GM21717 (cell line): ENCODE measurements at regions not wholly inside any gene's neighbourhood (a gene's known extent, or its start where the extent isn't known, plus 50 kb on each side); places are given as distances from the start of the nearest gene placed in this dataset.
"Not testable (repeated sequence)": the region's sequence is repeated elsewhere in the genome, so short reads cannot be mapped to it uniquely, and the experiment has no call there.

Experiments
- ATAC-seq: cut with Tn5 transposase; IDR thresholded peaks from one replicate; pipeline ENCODE4 v1.9.1; 2021; ENCODE audit warnings: mild to moderate bottlenecking, moderate library complexity; ENCODE audit not compliant: unreplicated experiment

DNA sequence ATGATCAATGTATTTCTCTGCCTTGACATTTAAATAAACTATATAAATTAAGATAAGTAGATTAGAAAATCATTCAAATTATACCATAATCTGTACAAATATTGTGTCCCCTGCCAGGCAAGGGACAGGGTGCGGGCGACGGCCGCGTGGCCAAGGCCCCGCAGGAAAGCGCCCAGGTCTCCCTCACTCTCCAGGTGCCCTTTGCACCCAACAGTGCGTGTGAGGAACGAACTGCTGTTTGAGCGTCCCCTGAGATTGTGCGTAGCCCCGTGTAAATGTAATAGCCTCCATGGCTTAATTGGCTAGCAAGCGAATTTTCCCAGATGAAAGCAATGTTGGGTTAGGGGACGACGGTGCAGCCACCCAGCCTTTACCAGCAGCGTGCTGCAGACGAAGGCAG lies 161.4 kb downstream of the SYT15 start:
- ATAC-seq, result not testable (repeated sequence)

DNA sequence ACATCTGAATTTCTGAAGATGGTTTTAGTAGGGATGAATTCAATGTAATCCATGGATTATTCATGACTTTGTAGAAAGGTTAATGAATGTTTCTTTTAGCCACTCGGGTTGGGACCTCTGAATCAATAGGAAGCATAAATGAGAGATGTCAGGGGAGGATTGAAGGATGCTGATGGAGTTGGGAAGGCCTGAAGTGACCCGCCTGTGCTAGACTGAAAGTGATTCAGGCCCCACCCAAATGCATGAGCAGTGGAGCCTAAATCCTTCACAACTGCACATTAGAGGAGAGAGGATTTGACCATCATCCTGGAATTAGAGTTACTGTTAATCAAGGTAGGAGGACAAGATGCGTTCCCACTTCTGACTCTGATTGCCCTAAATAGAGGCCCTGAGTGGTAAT lies 162.2 kb upstream of the PTPN20 start:
- not testable (repeated sequence) for ATAC-seq

- ATAC-seq, result peak; percentile 69
Measured at GRCh38 chr10:46749470-46749869, 161.8 kb upstream of the PTPN20 start.

GRCh38 chr10:46753763-46754162 lies 157.5 kb upstream of the PTPN20 start:
- not testable (repeated sequence) for ATAC-seq

DNA sequence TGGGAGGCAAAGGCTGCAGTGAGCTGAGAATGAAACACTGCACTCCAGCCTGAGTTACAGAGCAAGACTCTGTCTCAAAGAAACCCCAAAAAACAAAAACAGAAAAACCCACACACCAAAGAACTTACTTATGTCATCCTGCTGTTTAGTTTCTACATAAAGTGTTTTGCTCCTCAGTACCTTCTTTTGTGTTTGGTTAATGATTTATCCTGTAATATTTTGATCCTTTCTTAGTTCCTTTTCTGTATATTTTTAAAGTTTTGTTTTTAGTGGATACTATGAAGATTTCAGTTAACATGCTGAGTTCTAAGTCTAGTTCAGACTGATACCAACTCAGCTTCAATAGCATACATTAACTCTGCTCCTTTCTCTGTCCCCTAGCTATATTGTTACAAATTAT lies 149.8 kb upstream of the PTPN20 start:
- ATAC-seq, result peak; percentile 56

GRCh38 chr10:46768515-46769291 lies 142.5 kb upstream of the PTPN20 start:
- ATAC-seq, result not testable (repeated sequence)

DNA sequence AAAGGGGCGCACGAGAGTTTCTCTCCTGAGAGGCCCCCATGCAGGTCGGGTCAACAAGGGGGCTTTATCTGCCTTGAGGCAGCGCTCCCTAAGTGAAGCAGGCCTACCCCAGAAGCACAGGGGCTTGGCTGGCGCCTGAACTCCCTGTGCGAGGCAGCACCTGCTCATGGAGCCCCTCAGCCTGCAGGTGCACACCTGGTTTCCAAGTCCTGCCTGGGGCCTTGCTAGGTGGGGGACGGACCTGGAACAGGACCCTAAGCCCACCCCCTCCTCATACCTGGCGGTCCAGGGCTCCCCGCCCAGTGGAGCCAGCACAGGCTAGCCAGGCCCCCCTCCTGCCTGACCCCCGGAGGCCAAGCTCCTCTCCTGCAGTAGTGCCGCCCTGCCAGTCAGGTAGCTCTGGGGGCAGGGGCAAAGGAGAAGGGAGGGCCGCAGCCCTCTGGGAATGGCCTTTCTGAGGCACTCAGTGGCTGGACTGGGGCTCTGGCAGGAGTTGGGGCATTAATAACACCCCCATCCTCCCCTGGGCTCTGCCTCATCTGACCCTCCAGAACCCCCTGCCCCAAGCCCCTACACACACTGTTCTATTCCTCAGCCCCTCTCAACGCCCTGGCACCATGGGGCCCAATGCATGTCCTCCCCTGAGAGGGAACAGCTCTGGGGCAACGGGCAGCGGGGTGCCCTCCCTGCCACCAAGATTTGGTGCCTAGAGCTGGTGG lies 137.9 kb upstream of the PTPN20 start:
- not testable (repeated sequence) for ATAC-seq

DNA sequence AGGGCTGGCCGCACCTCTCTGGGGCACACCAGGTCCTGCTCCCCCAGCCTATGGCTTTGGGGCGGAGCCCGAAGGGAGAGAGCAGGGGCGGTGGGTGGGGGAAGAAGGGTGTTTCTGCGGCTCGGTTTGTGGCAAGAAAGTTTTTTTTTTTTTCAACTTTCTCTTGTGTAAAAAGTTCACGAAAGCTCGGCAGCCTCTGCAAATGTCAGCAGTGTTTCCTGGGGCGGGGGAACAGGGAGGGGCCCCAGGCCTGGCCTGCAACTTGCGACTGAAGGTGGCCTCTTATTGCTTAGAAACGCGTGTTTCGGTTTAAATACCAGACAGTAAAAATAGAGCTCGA lies 137.4 kb upstream of the PTPN20 start:
- not testable (repeated sequence) for ATAC-seq

- ATAC-seq, result not testable (repeated sequence)
Measured at GRCh38 chr10:46774366-46774765, 136.9 kb upstream of the PTPN20 start.

DNA sequence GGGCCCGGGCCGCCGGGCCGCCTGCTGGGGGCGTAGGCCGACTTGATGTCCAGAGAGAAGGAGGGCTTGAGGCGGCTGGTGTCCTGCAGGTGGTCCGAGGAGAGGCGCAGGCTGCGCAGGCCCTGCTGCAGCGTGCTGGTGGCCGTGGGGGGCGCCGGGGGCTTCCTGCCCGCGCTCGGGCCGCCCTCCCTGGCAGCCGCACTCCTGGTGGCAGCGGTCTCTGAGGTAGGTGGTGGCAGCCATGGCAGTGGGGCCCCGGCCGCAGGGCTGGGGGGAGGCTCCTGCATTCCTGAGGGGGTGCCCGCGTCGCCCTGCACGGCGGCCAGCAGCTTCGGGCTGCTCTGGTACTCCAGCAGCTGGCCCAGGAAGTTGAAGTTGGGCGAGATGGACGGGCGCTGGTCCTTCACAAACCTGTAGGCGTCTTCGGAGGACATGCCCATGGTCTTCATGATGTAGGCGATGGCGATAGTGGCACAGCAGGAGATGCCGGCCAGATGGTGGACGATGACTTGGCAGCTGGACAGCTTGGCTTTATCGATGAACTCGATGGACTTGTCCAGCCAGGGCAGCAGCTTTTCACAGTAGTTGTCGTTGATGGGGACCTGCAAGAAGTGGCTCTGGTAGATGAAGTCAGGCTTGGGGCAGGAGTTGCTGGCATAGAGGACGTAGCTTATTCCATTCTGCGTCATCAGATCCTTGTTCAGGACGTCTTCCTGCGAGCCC lies 136.1 kb upstream of the PTPN20 start:
- ATAC-seq, result not testable (repeated sequence)

GRCh38 chr10:46775668-46776059 lies 135.6 kb upstream of the PTPN20 start:
- not testable (repeated sequence) for ATAC-seq

DNA sequence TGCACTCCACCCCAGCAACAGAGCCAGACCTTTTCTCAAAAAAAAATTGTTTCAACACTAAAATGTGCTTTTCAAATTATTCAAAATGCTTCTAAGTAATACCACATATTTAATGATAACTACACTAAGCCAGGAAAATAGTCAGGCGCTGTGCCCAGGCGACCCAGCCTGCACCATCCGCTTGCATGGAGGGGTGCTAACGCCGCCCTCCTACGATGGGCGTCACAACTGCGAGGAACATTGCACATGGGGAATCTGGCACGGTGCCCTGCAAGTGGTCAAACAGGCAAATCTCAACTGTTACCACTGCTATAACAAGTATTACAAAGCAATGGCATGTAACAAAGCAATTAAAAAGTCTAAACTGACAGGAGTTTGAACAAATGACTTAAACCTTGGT lies 131.7 kb upstream of the PTPN20 start:
- ATAC-seq, result not testable (repeated sequence)

DNA sequence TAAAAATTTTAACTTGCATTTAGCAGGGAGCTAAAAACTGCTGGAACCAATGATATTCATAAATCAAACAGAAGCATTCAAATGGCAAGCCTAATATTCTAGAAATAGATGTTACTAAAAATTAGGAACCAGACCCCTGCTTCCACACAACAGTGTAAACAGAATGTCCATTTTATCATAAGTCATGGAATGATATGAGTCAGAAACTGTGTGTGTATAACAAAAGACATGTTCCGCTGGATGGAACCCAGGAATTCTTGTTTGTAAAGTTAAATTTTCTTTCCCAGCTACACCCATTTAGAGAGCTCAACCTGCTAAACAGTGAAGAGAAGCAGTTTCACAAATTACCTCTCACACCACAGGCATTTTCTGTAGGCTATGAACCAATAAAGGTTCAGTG lies 131.1 kb upstream of the PTPN20 start:
- ATAC-seq, result not testable (repeated sequence)

GRCh38 chr10:46781001-46781400 lies 130.2 kb upstream of the PTPN20 start:
- not testable (repeated sequence) for ATAC-seq

GRCh38 chr10:46782001-46782874 lies 129.0 kb upstream of the PTPN20 start:
- ATAC-seq, result not testable (repeated sequence)

- not testable (repeated sequence) for ATAC-seq
Measured at GRCh38 chr10:46784665-46785064, 126.6 kb upstream of the PTPN20 start.

DNA sequence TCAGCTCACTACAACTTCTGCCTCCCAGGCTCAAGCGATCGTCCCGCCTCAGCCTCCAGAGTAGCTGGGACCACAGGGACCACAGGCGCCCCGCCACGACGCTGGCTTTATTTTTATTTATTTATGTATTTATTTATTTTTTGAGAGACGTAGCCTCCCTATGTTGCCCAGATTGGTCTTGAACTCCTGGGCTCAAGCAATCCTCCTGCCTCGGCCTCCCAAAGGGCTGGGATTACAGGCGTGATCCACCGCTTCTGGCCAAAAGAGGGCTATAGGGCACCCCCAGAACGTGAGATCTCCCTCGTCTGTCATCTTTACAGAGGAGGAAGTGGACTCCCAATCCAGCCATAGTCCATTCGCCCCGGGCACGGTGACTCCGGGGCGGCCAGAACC lies 125.1 kb upstream of the PTPN20 start:
- ATAC-seq, result not testable (repeated sequence)

DNA sequence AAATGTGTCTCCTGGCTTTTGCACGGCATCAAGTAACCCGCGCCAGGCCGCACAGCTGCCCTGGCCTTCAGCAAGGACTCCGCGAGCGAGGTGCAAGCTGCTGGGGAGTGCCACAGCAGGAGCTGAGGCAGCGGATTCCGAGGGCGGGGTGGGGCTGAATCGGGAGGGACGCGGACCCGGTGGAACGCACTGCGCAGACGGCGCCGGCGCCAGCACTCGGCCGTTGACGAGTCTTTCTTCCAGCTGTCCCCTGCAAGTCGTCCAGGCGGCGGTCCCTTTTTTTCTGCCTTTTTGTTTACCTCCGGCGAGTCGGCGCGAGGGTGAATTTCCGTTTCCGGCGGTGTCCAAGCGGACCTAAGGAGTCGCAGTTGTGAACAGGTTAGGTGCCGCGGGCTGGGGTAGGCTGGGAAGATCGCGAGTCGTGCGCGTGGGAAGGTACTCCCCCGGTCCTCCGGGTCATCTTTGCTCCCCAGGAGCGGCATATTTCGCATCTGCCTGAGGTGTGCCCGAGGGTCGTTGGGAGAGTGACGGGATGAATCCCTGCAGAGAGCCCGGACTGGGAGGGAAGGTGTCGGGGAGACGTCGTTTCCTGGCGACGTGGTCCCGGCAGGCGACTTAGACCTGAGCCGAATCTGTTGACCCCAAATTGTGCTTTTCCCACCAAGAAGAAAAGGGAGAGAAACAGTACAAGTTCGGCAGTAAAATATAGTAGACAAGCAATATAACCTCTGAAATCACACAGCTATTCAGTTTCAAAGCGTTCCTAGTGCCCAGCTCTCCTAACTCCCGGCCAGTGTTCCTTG lies 124.5 kb upstream of the PTPN20 start:
- peak; percentile 77 for ATAC-seq

GRCh38 chr10:46787321-46787615 lies 124.0 kb upstream of the PTPN20 start:
- no peak for ATAC-seq
